H1 (cell line): ENCODE measurements at regions not wholly inside any gene's neighbourhood (a gene's known extent, or its start where the extent isn't known, plus 50 kb on each side); places are given as distances from the start of the nearest gene placed in this dataset.

Experiments
- CTCF ChIA-PET: fragments of 300-600 bp; sonication (Branson Sonifier 250); formaldehyde crosslinking; loops from one replicate; lab custom pipeline; 2021; ENCODE audit not compliant: partially characterized antibody; lab: Charles Lee
- POLR2A ChIA-PET: fragments of 300-600 bp; sonication (Branson Sonifier 250); formaldehyde crosslinking; loops from one replicate; lab custom pipeline; 2021; ENCODE audit warnings: inconsistent platforms; ENCODE audit not compliant: partially characterized antibody; lab: Charles Lee
- DNase-seq, 2 experiments: peaks; one replicate each; pipeline versions ENCODE4 v3.0.0 to v3.0.0-alpha.2; 2010 to 2022; ENCODE audit warnings: low spot score in 2 of 2, low read depth in 1 of 2, mixed read lengths in 1 of 2
- FAIRE-seq: peaks from 2 replicates; lab custom pipeline; 2011; peaks lifted over from hg19 to GRCh38; lab: Jason Lieb, UNC
- H2AFZ ChIP-seq: 2 replicates; pipeline ENCODE4 v1.8.1; 2012; ENCODE audit warnings: low read length, inconsistent platforms
- H2AK5ac ChIP-seq: 2 replicates; pipeline ENCODE4 v1.6.1; 2013; ENCODE audit warnings: low read depth, low read length
- H2BK120ac ChIP-seq: replicated peaks from 2 replicates; pipeline ENCODE3; 2013; ENCODE audit warnings: low read depth, low read length, inconsistent platforms
- H2BK12ac ChIP-seq: 2 replicates; pipeline ENCODE4 v1.6.1; 2013; ENCODE audit warnings: low read depth, low read length
- H2BK15ac ChIP-seq: 2 replicates; pipeline ENCODE4 v1.6.1; 2013; ENCODE audit warnings: low read length
- H2BK20ac ChIP-seq: 2 replicates; pipeline ENCODE4 v1.6.1; 2013; ENCODE audit warnings: low read length
- H2BK5ac ChIP-seq: 2 replicates; pipeline ENCODE4 v1.6.1; 2013; ENCODE audit warnings: low read depth, low read length
- H3K14ac ChIP-seq: 2 replicates; pipeline ENCODE4 v1.6.1; 2013; ENCODE audit warnings: inconsistent platforms; ENCODE audit not compliant: insufficient read length
- H3K18ac ChIP-seq: 2 replicates; pipeline ENCODE4 v1.6.1; 2013; ENCODE audit warnings: low read length; ENCODE audit errors: extremely low read depth
- H3K23ac ChIP-seq: 2 replicates; pipeline ENCODE4 v1.6.1; 2013; ENCODE audit warnings: inconsistent platforms; ENCODE audit not compliant: insufficient read length
- H3K23me2 ChIP-seq: 2 replicates; pipeline ENCODE4 v1.6.1; 2013; ENCODE audit warnings: low read depth, low read length
- H3K27ac ChIP-seq: 2 replicates; pipeline ENCODE4 v1.6.1; 2011; ENCODE audit warnings: low read depth, low read length, inconsistent platforms
- H3K27me3 ChIP-seq, 4 experiments: replicated peaks in 1 of 4; 1 replicate in 1 of 4; 2 replicates in 3 of 4; pipeline versions ENCODE4 v1.6.1 to v1.8.1; 2011 to 2013; ENCODE audit warnings: low read length in 3 of 4, mild to moderate bottlenecking in 3 of 4, inconsistent platforms in 2 of 4, mixed read lengths in 2 of 4, moderate library complexity in 1 of 4; ENCODE audit not compliant: control insufficient read depth in 3 of 4, insufficient read depth in 3 of 4; ENCODE audit errors: extremely low read depth in 1 of 4
- H3K36me3 ChIP-seq, 4 experiments: 2 replicates each; pipeline versions ENCODE4 v1.6.1 to v1.8.1; 2011 to 2013; ENCODE audit warnings: mild to moderate bottlenecking in 4 of 4, low read length in 3 of 4, moderate library complexity in 2 of 4, control low read depth in 1 of 4, inconsistent platforms in 1 of 4; ENCODE audit not compliant: insufficient read depth in 4 of 4, control insufficient read depth in 2 of 4
- H3K4ac ChIP-seq: replicated peaks from 2 replicates; pipeline ENCODE3; 2013; ENCODE audit warnings: low read length, low read depth, mixed read lengths, inconsistent platforms; ENCODE audit not compliant: insufficient read length
- H3K4me1 ChIP-seq, 4 experiments: replicated peaks in 1 of 4; 1 replicate in 1 of 4; 2 replicates in 3 of 4; pipeline versions ENCODE4 v1.6.1 to v1.8.1; 2011 to 2013; ENCODE audit warnings: low read length in 3 of 4, inconsistent platforms in 2 of 4, mixed read lengths in 1 of 4; ENCODE audit not compliant: insufficient read depth in 4 of 4, control insufficient read depth in 3 of 4
- H3K4me2 ChIP-seq, 2 experiments: 2 replicates each; pipeline versions ENCODE4 v1.6.1 to v1.8.1; 2011 to 2013; ENCODE audit warnings: low read depth in 2 of 2, low read length in 2 of 2, control low read depth in 1 of 2, inconsistent platforms in 1 of 2, mild to moderate bottlenecking in 1 of 2; ENCODE audit not compliant: insufficient read depth in 1 of 2
- H3K4me3 ChIP-seq, 4 experiments: fragments of 200-600, 300-600 bp in 1 of 4; sonication (generic), shearing (Covaris generic), sonication (Bioruptor Twin) in 1 of 4; 2 replicates each; pipeline versions ENCODE4 v1.5.1 to v1.8.1; 2011 to 2016; ENCODE audit warnings: low read length in 4 of 4, low read depth in 3 of 4, control low read depth in 2 of 4, inconsistent platforms in 2 of 4, mild to moderate bottlenecking in 2 of 4, mixed read lengths in 1 of 4, moderate library complexity in 1 of 4; ENCODE audit not compliant: insufficient read depth in 2 of 4; ENCODE audit errors: extremely low read depth in 1 of 4
- H3K56ac ChIP-seq: replicated peaks from 2 replicates; pipeline ENCODE3; 2013; ENCODE audit warnings: low read depth, mild to moderate bottlenecking, mixed read lengths, low read length, inconsistent platforms; ENCODE audit not compliant: insufficient read length
- H3K79me1 ChIP-seq: 2 replicates; pipeline ENCODE4 v1.6.1; 2013; ENCODE audit warnings: low read depth, low read length, control low read depth
- H3K79me2 ChIP-seq, 2 experiments: 2 replicates each; pipeline versions ENCODE4 v1.6.1 to v1.8.1; 2012 to 2013; ENCODE audit warnings: low read length in 2 of 2, mild to moderate bottlenecking in 2 of 2, inconsistent platforms in 1 of 2; ENCODE audit not compliant: insufficient read depth in 2 of 2, control insufficient read depth in 1 of 2
- H3K9ac ChIP-seq, 4 experiments: replicated peaks in 1 of 4; 1 replicate in 1 of 4; 2 replicates in 3 of 4; pipeline versions ENCODE4 v1.6.1 to v1.8.1; 2011 to 2013; ENCODE audit warnings: low read depth in 3 of 4, low read length in 3 of 4, control low read depth in 2 of 4, mild to moderate bottlenecking in 2 of 4, moderate library complexity in 2 of 4, inconsistent platforms in 1 of 4; ENCODE audit errors: extremely low read depth in 1 of 4
- H3K9me3 ChIP-seq, 2 experiments: 2 replicates each; pipeline versions ENCODE4 v1.6.1 to v1.8.1; 2012 to 2013; ENCODE audit warnings: mild to moderate bottlenecking in 2 of 2, moderate library complexity in 2 of 2, control low read depth in 1 of 2, inconsistent platforms in 1 of 2, low read depth in 1 of 2, low read length in 1 of 2, mixed read lengths in 1 of 2; ENCODE audit not compliant: insufficient read depth in 2 of 2
- H4K20me1 ChIP-seq, 2 experiments: replicated peaks in 1 of 2; 2 replicates each; pipeline versions ENCODE3 to v1.8.1; 2011 to 2013; ENCODE audit warnings: inconsistent platforms in 2 of 2, low read length in 2 of 2, mild to moderate bottlenecking in 1 of 2; ENCODE audit not compliant: insufficient read depth in 2 of 2, control insufficient read depth in 1 of 2
- H4K5ac ChIP-seq: 2 replicates; pipeline ENCODE4 v1.6.1; 2013; ENCODE audit warnings: low read length, low read depth, mixed read lengths, inconsistent platforms; ENCODE audit not compliant: insufficient read length
- H4K8ac ChIP-seq: 2 replicates; pipeline ENCODE4 v1.8.0; 2013; ENCODE audit warnings: mild to moderate bottlenecking, moderate library complexity, low read length, inconsistent platforms; ENCODE audit not compliant: insufficient read depth; ENCODE audit errors: extremely low read depth
- H4K91ac ChIP-seq: replicated peaks from 2 replicates; pipeline ENCODE3; 2013; ENCODE audit warnings: low read length, mixed read lengths, inconsistent platforms; ENCODE audit not compliant: insufficient read length
- BCL11A ChIP-seq, 2 experiments: IDR thresholded peaks; one replicate each; pipeline ENCODE4 v1.6.1; 2011; ENCODE audit warnings: low read depth in 2 of 2, low read length in 2 of 2, mild to moderate bottlenecking in 2 of 2
- JUN ChIP-seq: IDR thresholded peaks from 2 replicates; pipeline ENCODE4 v1.6.1; 2011; ENCODE audit warnings: low read depth, mild to moderate bottlenecking, improper control_type of control experiment, low read length
- MAFK ChIP-seq: IDR thresholded peaks from 2 replicates; pipeline ENCODE4 v1.6.1; 2012; ENCODE audit warnings: low read depth, mild to moderate bottlenecking, improper control_type of control experiment, low read length
- PHF8 ChIP-seq: fragments of 200-600 bp; sonication (generic); conservative IDR thresholded peaks from 2 replicates; pipeline ENCODE4 v1.7.1; 2012; ENCODE audit warnings: low read depth, mild to moderate bottlenecking, inconsistent platforms, low read length, moderate library complexity
- whole genome bisulfite sequencing, 2 experiments: shearing (Covaris generic) in 1 of 2; methylation state at CpG; one replicate each; pipeline versions ENCODE4 v1.1.6 to v1.1.7; 2013 to 2015; ENCODE audit warnings: low lambda C conversion rate in 2 of 2, mixed read lengths in 2 of 2, inconsistent platforms in 1 of 2, low coverage in 1 of 2, missing lambda C conversion rate in 1 of 2; ENCODE audit not compliant: insufficient replicate concordance in 2 of 2, insufficient coverage in 1 of 2, insufficient read length in 1 of 2; ENCODE audit errors: extremely low coverage in 1 of 2, missing lambda C conversion rate in 1 of 2; 5-methylcytosine and 5-hydroxymethylcytosine counted together

- H3K9ac ChIP-seq = no peak overlapping the region
- ChIA-PET CTCF (no interaction called here), POLR2A (no interaction called here)
- no peaks in the 10 kb centered on the region for H3K36me3 ChIP-seq
- FAIRE-seq (no peak), DNase-seq (no peak)
- H2BK120ac ChIP-seq = no peak overlapping the region
- H2BK15ac ChIP-seq = no peak overlapping the region
- H3K56ac ChIP-seq = no peak overlapping the region
- no peak overlapping the region for H2BK5ac ChIP-seq
- no peak overlapping the region for H2AK5ac ChIP-seq
- TF ChIP-seq PHF8 = no peak
- no peak for TF ChIP-seq JUN
- TF ChIP-seq MAFK = no peak
- no peak for TF ChIP-seq BCL11A (IDR thresholded peaks at IDR 0.05; ENCODE audit: low read depth in 2 of 2, low read length in 2 of 2)
- H4K91ac ChIP-seq = no peak overlapping the region
- H3K79me1 ChIP-seq = no peaks in the 10 kb centered on the region
- H2AFZ ChIP-seq = no peak overlapping the region
- H3K23ac ChIP-seq = no peak overlapping the region
- WGBS, 2 experiments = 93% methylated on average over 4 of the region's 4 CpGs; no CpG with 5 or more reads in 1 of the 2 experiments
- no peak overlapping the region for H2BK20ac ChIP-seq
- H3K14ac ChIP-seq = no peak overlapping the region
- no peaks in the 10 kb centered on the region for H3K27me3 ChIP-seq
- H3K18ac ChIP-seq = no peak overlapping the region
- H2BK12ac ChIP-seq = no peak overlapping the region
- H3K79me2 ChIP-seq = no peaks in the 10 kb centered on the region
- no peaks in the 10 kb centered on the region for H3K23me2 ChIP-seq
- no peaks in the 10 kb centered on the region for H3K9me3 ChIP-seq
- H3K4me2 ChIP-seq = no peak overlapping the region
- H4K5ac ChIP-seq = no peak overlapping the region
- no peaks in the 10 kb centered on the region; a peak in 2 of 7 replicates for H3K4me1 ChIP-seq
- H4K8ac ChIP-seq = no peak overlapping the region
- H3K4ac ChIP-seq = no peak overlapping the region
- H4K20me1 ChIP-seq = no peaks in the 10 kb centered on the region
- H3K4me3 ChIP-seq = no peak overlapping the region
- H3K27ac ChIP-seq = no peak overlapping the region
These were observed 757.4 kb downstream of the VRK1 start for GRCh38 chr14:97554597-97554996.
